ENCODE measurements at regions not wholly inside any gene's neighbourhood (a gene's known extent, or its start where the extent isn't known, plus 50 kb on each side); places are given as distances from the start of the nearest gene placed in this dataset.

GRCh38 chr18:2316751-2317696, 254.3 kb downstream of the METTL4 start:
- no peak for DNase-seq
- Histone ChIP-seq H3K27me3 (ENCODE audit: control insufficient read depth, insufficient read depth, low read length) (no peaks in the 10 kb centered on the region), H3K4me3 (ENCODE audit: insufficient read depth, low read depth, low read length) (no peak overlapping the region), H3K36me3 (replicated peaks; ENCODE audit: control insufficient read depth, insufficient read depth, low read length) (no peaks in the 10 kb centered on the region)

- Histone ChIP-seq H3K4me3 (ENCODE audit: insufficient read depth, low read depth, low read length) (no peak overlapping the region), H3K36me3 (replicated peaks; ENCODE audit: control insufficient read depth, insufficient read depth, low read length) (no peaks in the 10 kb centered on the region), H3K27me3 (ENCODE audit: control insufficient read depth, insufficient read depth, low read length) (no peaks in the 10 kb centered on the region)
- no peak for DNase-seq
These were observed 246.8 kb downstream of the METTL4 start for GRCh38 chr18:2324459-2324858.

- no peak for DNase-seq
- Histone ChIP-seq H3K27me3 (ENCODE audit: control insufficient read depth, insufficient read depth, low read length) (no peaks in the 10 kb centered on the region), H3K36me3 (replicated peaks; ENCODE audit: control insufficient read depth, insufficient read depth, low read length) (no peaks in the 10 kb centered on the region), H3K4me3 (ENCODE audit: insufficient read depth, low read depth, low read length) (no peak overlapping the region)
These were observed 245.9 kb downstream of the METTL4 start for GRCh38 chr18:2325308-2325849.

GRCh38 chr18:2325933-2326332, 245.4 kb downstream of the METTL4 start:
- DNase-seq, result no peak
- H3K27me3 ChIP-seq (ENCODE audit: control insufficient read depth, insufficient read depth, low read length), result no peaks in the 10 kb centered on the region
- H3K4me3 ChIP-seq (ENCODE audit: insufficient read depth, low read depth, low read length), result no peak overlapping the region
- no peaks in the 10 kb centered on the region for H3K36me3 ChIP-seq (replicated peaks; ENCODE audit: control insufficient read depth, insufficient read depth, low read length)

- Histone ChIP-seq H3K4me3 (ENCODE audit: insufficient read depth, low read depth, low read length) (no peak overlapping the region), H3K27me3 (ENCODE audit: control insufficient read depth, insufficient read depth, low read length) (no peaks in the 10 kb centered on the region), H3K36me3 (replicated peaks; ENCODE audit: control insufficient read depth, insufficient read depth, low read length) (no peaks in the 10 kb centered on the region)
- DNase-seq, result no peak
These were observed 244.3 kb downstream of the METTL4 start for GRCh38 chr18:2326999-2327398.

- no peaks in the 10 kb centered on the region for H3K36me3 ChIP-seq (replicated peaks; ENCODE audit: control insufficient read depth, insufficient read depth, low read length)
- H3K27me3 ChIP-seq (ENCODE audit: control insufficient read depth, insufficient read depth, low read length), result no peaks in the 10 kb centered on the region
- no peak for DNase-seq
- no peak overlapping the region for H3K4me3 ChIP-seq (ENCODE audit: insufficient read depth, low read depth, low read length)
These were observed 240.5 kb downstream of the METTL4 start for GRCh38 chr18:2330764-2331163.

- DNase-seq, result no peak
- H3K36me3 ChIP-seq (replicated peaks; ENCODE audit: control insufficient read depth, insufficient read depth, low read length), result no peaks in the 10 kb centered on the region
These were observed 239.8 kb downstream of the METTL4 start for GRCh38 chr18:2331491-2331890.

GRCh38 chr18:2336690-2337392, 234.5 kb downstream of the METTL4 start:
- Histone ChIP-seq H3K36me3 (replicated peaks; ENCODE audit: control insufficient read depth, insufficient read depth, low read length) (no peaks in the 10 kb centered on the region), H3K27me3 (ENCODE audit: control insufficient read depth, insufficient read depth, low read length) (no peaks in the 10 kb centered on the region), H3K4me3 (ENCODE audit: insufficient read depth, low read depth, low read length) (no peak overlapping the region)
- no peak for DNase-seq

More at GRCh38 chr18:2331491-2331890, 239.8 kb downstream of the METTL4 start:
- H3K27me3 ChIP-seq (ENCODE audit: control insufficient read depth, insufficient read depth, low read length), result no peaks in the 10 kb centered on the region
- H3K4me3 ChIP-seq (ENCODE audit: insufficient read depth, low read depth, low read length), result no peak overlapping the region

GRCh38 chr18:2337552-2338141, 233.7 kb downstream of the METTL4 start:
- DNase-seq, result peak; percentile 41
- H3K4me3 ChIP-seq (ENCODE audit: insufficient read depth, low read depth, low read length), result no peak overlapping the region
- no peaks in the 10 kb centered on the region for H3K36me3 ChIP-seq (replicated peaks; ENCODE audit: control insufficient read depth, insufficient read depth, low read length)
- no peaks in the 10 kb centered on the region for H3K27me3 ChIP-seq (ENCODE audit: control insufficient read depth, insufficient read depth, low read length)

- no peaks in the 10 kb centered on the region for H3K36me3 ChIP-seq (replicated peaks; ENCODE audit: control insufficient read depth, insufficient read depth, low read length)
- H3K27me3 ChIP-seq (ENCODE audit: control insufficient read depth, insufficient read depth, low read length), result no peaks in the 10 kb centered on the region
- H3K4me3 ChIP-seq (ENCODE audit: insufficient read depth, low read depth, low read length), result no peak overlapping the region
- DNase-seq, result no peak
These were observed 232.7 kb downstream of the METTL4 start for GRCh38 chr18:2338601-2339000.

GRCh38 chr18:2340335-2340734, 231.0 kb downstream of the METTL4 start:
- H3K4me3 ChIP-seq (ENCODE audit: insufficient read depth, low read depth, low read length), result no peak overlapping the region
- DNase-seq, result no peak
- H3K27me3 ChIP-seq (ENCODE audit: control insufficient read depth, insufficient read depth, low read length), result no peaks in the 10 kb centered on the region
- no peaks in the 10 kb centered on the region for H3K36me3 ChIP-seq (replicated peaks; ENCODE audit: control insufficient read depth, insufficient read depth, low read length)

GRCh38 chr18:2348003-2348402, 223.3 kb downstream of the METTL4 start:
- no peaks in the 10 kb centered on the region for H3K27me3 ChIP-seq (ENCODE audit: control insufficient read depth, insufficient read depth, low read length)
- no peaks in the 10 kb centered on the region for H3K36me3 ChIP-seq (replicated peaks; ENCODE audit: control insufficient read depth, insufficient read depth, low read length)
- no peak for DNase-seq
- no peak overlapping the region for H3K4me3 ChIP-seq (ENCODE audit: insufficient read depth, low read depth, low read length)

- H3K4me3 ChIP-seq (ENCODE audit: insufficient read depth, low read depth, low read length), result no peak overlapping the region
- no peaks in the 10 kb centered on the region for H3K27me3 ChIP-seq (ENCODE audit: control insufficient read depth, insufficient read depth, low read length)
- no peaks in the 10 kb centered on the region for H3K36me3 ChIP-seq (replicated peaks; ENCODE audit: control insufficient read depth, insufficient read depth, low read length)
- no peak for DNase-seq
These were observed 220.0 kb downstream of the METTL4 start for GRCh38 chr18:2351126-2351850.

- H3K36me3 ChIP-seq (replicated peaks; ENCODE audit: control insufficient read depth, insufficient read depth, low read length), result no peaks in the 10 kb centered on the region
- H3K27me3 ChIP-seq (ENCODE audit: control insufficient read depth, insufficient read depth, low read length), result no peaks in the 10 kb centered on the region
- DNase-seq, result no peak
- H3K4me3 ChIP-seq (ENCODE audit: insufficient read depth, low read depth, low read length), result no peak overlapping the region
These were observed 217.0 kb downstream of the METTL4 start for GRCh38 chr18:2354292-2354691.

All from H7 (cell line).